Neural progenitor cell (in vitro differentiated cells): ENCODE measurements at regions not wholly inside any gene's neighbourhood (a gene's known extent, or its start where the extent isn't known, plus 50 kb on each side); places are given as distances from the start of the nearest gene placed in this dataset.
"Not testable (repeated sequence)": the region's sequence is repeated elsewhere in the genome, so short reads cannot be mapped to it uniquely, and the experiment has no call there.

ENCODE experiments used
- DNase-seq: peaks from one replicate; pipeline ENCODE4 v3.0.0-alpha.2; 2016; ENCODE audit warnings: low spot score
- H2AFZ ChIP-seq: fragments of 200-600 bp; sonication (generic); replicated peaks from 2 replicates; pipeline ENCODE4 v1.6.1; 2016; ENCODE audit warnings: antibody characterized with exemption
- H3F3A ChIP-seq: fragments of 200-600 bp; sonication (generic); 2 replicates; pipeline ENCODE4 v1.6.1; 2016; ENCODE audit warnings: antibody characterized with exemption, low read depth
- H3K27ac ChIP-seq: fragments of 200-600 bp; sonication (generic); 2 replicates; pipeline ENCODE4 v1.5.1; 2016; ENCODE audit warnings: mild to moderate bottlenecking
- H3K27me3 ChIP-seq: fragments of 200-600 bp; sonication (generic); 2 replicates; pipeline ENCODE4 v1.6.1; 2016; ENCODE audit warnings: mild to moderate bottlenecking, moderate library complexity
- H3K36me3 ChIP-seq: fragments of 200-600 bp; sonication (generic); 2 replicates; pipeline ENCODE4 v1.5.1; 2016
- H3K4me1 ChIP-seq: fragments of 200-600 bp; sonication (generic); 2 replicates; pipeline ENCODE4 v1.6.1; 2016; ENCODE audit warnings: mixed run types
- H3K4me2 ChIP-seq: fragments of 200-600 bp; sonication (generic); 2 replicates; pipeline ENCODE4 v1.6.1; 2016
- H3K4me3 ChIP-seq: fragments of 200-600 bp; sonication (generic); 2 replicates; pipeline ENCODE4 v1.5.1; 2016
- H3K79me2 ChIP-seq: fragments of 200-600 bp; sonication (generic); 2 replicates; pipeline ENCODE4 v1.6.1; 2016; ENCODE audit warnings: low read depth
- H3K9ac ChIP-seq: fragments of 200-600 bp; sonication (generic); 2 replicates; pipeline ENCODE4 v1.6.1; 2016
- H3K9me3 ChIP-seq: fragments of 200-600 bp; sonication (generic); 2 replicates; pipeline ENCODE4 v1.5.1; 2016; ENCODE audit warnings: low read depth
- H4K20me1 ChIP-seq: fragments of 200-600 bp; sonication (generic); 2 replicates; pipeline ENCODE4 v1.6.1; 2016; ENCODE audit warnings: low read depth
- H3K27ac Mint-ChIP-seq: 3 replicates; pipeline ENCODE4 v1.8.0; 2021; ENCODE audit warnings: mixed read lengths
- H3K27me3 Mint-ChIP-seq: 2 replicates; pipeline ENCODE4 v1.8.0; 2022; ENCODE audit warnings: low read depth, mild to moderate bottlenecking, inconsistent platforms, moderate library complexity, mixed read lengths; ENCODE audit not compliant: insufficient read depth
- H3K36me3 Mint-ChIP-seq: 3 replicates; pipeline ENCODE4 v1.8.0; 2021; ENCODE audit warnings: mixed read lengths
- H3K4me1 Mint-ChIP-seq: 3 replicates; pipeline ENCODE4 v1.8.0; 2021; ENCODE audit warnings: mixed read lengths
- H3K4me3 Mint-ChIP-seq: 3 replicates; pipeline ENCODE4 v1.8.0; 2021; ENCODE audit warnings: mild to moderate bottlenecking, moderate library complexity, mixed read lengths
- H3K9me3 Mint-ChIP-seq: 3 replicates; pipeline ENCODE4 v1.8.0; 2020; ENCODE audit warnings: mixed read lengths
- CTCF ChIP-seq: fragments of 200-600 bp; sonication (generic); IDR thresholded peaks from 2 replicates; pipeline ENCODE4 v1.5.1; 2017; ENCODE audit warnings: antibody characterized with exemption, mild to moderate bottlenecking
- EZH2 ChIP-seq: fragments of 200-600 bp; sonication (generic); IDR thresholded peaks from 2 replicates; pipeline ENCODE4 v1.6.1; 2017; ENCODE audit warnings: antibody characterized with exemption, mild to moderate bottlenecking, moderate library complexity
- EZH2phosphoT487 ChIP-seq: fragments of 200-600 bp; sonication (generic); IDR thresholded peaks from 2 replicates; pipeline ENCODE4 v1.6.1; 2017; ENCODE audit warnings: antibody characterized with exemption

GRCh38 chr7:159207393-159207792 is 62.7 kb upstream of the VIPR2 start:
- peaks cover 3% of the 10 kb centered on the region for H3K27me3 Mint-ChIP-seq
- H3K36me3 Mint-ChIP-seq: no peaks in the 10 kb centered on the region
- Histone ChIP-seq H3K4me3 (no peak overlapping the region), H3K9ac (no peak overlapping the region), H3K9me3 (no peaks in the 10 kb centered on the region), H3K4me2 (no peak overlapping the region), H3K4me1 (no peaks in the 10 kb centered on the region), H3K79me2 (no peaks in the 10 kb centered on the region), H3K27ac (no peak overlapping the region), H4K20me1 (no peaks in the 10 kb centered on the region), H3F3A (no peaks in the 10 kb centered on the region), H3K36me3 (no peaks in the 10 kb centered on the region), H2AFZ (no peak overlapping the region), H3K27me3 (no peaks in the 10 kb centered on the region)
- no peak for DNase-seq
- TF ChIP-seq EZH2 (no peak), EZH2phosphoT487 (no peak), CTCF (no peak)
- no peak overlapping the region for H3K4me3 Mint-ChIP-seq
- H3K4me1 Mint-ChIP-seq: peaks cover 11% of the 10 kb centered on the region
- no peak overlapping the region for H3K27ac Mint-ChIP-seq
- no peaks in the 10 kb centered on the region for H3K9me3 Mint-ChIP-seq

GRCh38 chr7:159205833-159206232 is 61.2 kb upstream of the VIPR2 start:
- no peaks in the 10 kb centered on the region for H3K79me2 ChIP-seq
- H3K36me3 Mint-ChIP-seq: no peaks in the 10 kb centered on the region
- peaks cover 3% of the 10 kb centered on the region for H3K27me3 Mint-ChIP-seq
- no peaks in the 10 kb centered on the region for H3K9me3 ChIP-seq
- H3K36me3 ChIP-seq: no peaks in the 10 kb centered on the region
- H4K20me1 ChIP-seq: no peaks in the 10 kb centered on the region
- no peak overlapping the region for H3K4me3 ChIP-seq
- H3K4me1 Mint-ChIP-seq: no peaks in the 10 kb centered on the region
- no peaks in the 10 kb centered on the region for H3K9me3 Mint-ChIP-seq
- H3K27ac ChIP-seq: no peak overlapping the region
- H3F3A ChIP-seq: no peaks in the 10 kb centered on the region
- no peak for DNase-seq
- no peak overlapping the region for H2AFZ ChIP-seq
- no peak overlapping the region for H3K9ac ChIP-seq
- H3K27me3 ChIP-seq: no peaks in the 10 kb centered on the region
- H3K4me3 Mint-ChIP-seq: no peak overlapping the region
- TF ChIP-seq CTCF (no peak), EZH2phosphoT487 (no peak), EZH2 (no peak)
- H3K4me2 ChIP-seq: no peak overlapping the region
- H3K4me1 ChIP-seq: no peaks in the 10 kb centered on the region
- no peak overlapping the region for H3K27ac Mint-ChIP-seq

GRCh38 chr7:159204664-159205063 is 60.0 kb upstream of the VIPR2 start:
- no peaks in the 10 kb centered on the region for H3K27me3 ChIP-seq
- Mint-ChIP-seq H3K27me3 (peaks cover 3% of the 10 kb centered on the region), H3K4me3 (no peak overlapping the region), H3K27ac (no peak overlapping the region), H3K36me3 (no peaks in the 10 kb centered on the region), H3K9me3 (no peaks in the 10 kb centered on the region), H3K4me1 (no peaks in the 10 kb centered on the region)
- no peak for TF ChIP-seq EZH2phosphoT487
- no peak for TF ChIP-seq CTCF
- TF ChIP-seq EZH2: no peak
- no peaks in the 10 kb centered on the region for H3K79me2 ChIP-seq
- no peaks in the 10 kb centered on the region for H3K4me1 ChIP-seq
- H3K4me3 ChIP-seq: no peak overlapping the region
- H3F3A ChIP-seq: no peaks in the 10 kb centered on the region
- H2AFZ ChIP-seq: no peak overlapping the region
- no peak for DNase-seq
- no peaks in the 10 kb centered on the region for H4K20me1 ChIP-seq
- H3K9ac ChIP-seq: no peak overlapping the region
- H3K9me3 ChIP-seq: no peaks in the 10 kb centered on the region
- H3K36me3 ChIP-seq: no peaks in the 10 kb centered on the region
- no peak overlapping the region for H3K4me2 ChIP-seq
- no peak overlapping the region for H3K27ac ChIP-seq

GRCh38 chr7:159203253-159203652 is 58.6 kb upstream of the VIPR2 start:
- H3K4me3 ChIP-seq, H3K27ac ChIP-seq, H3K4me1 Mint-ChIP-seq, H3K27me3 Mint-ChIP-seq, H3K9ac ChIP-seq, H3K27ac Mint-ChIP-seq, DNase-seq, H3K9me3 Mint-ChIP-seq, H3K27me3 ChIP-seq, H3F3A ChIP-seq, H3K4me3 Mint-ChIP-seq, H3K4me2 ChIP-seq, H3K36me3 ChIP-seq, H3K36me3 Mint-ChIP-seq, H4K20me1 ChIP-seq, H3K79me2 ChIP-seq, H3K4me1 ChIP-seq, H2AFZ ChIP-seq, H3K9me3 ChIP-seq: not testable (repeated sequence)
